ENCODE measurements at regions not wholly inside any gene's neighbourhood (a gene's known extent, or its start where the extent isn't known, plus 50 kb on each side); places are given as distances from the start of the nearest gene placed in this dataset.
"Not testable (repeated sequence)": the region's sequence is repeated elsewhere in the genome, so short reads cannot be mapped to it uniquely, and the experiment has no call there.

- Histone ChIP-seq H3K4me1 (ENCODE audit: insufficient read depth, poor library complexity, severe bottlenecking) (no peaks in the 10 kb centered on the region), H3K4me3 (ENCODE audit: severe bottlenecking) (no peak overlapping the region)
- DNase-seq (ENCODE audit: low spot score) = no peak
These were observed 76.1 kb upstream of the LYZL2 start for GRCh38 chr10:30705625-30706149.

DNA sequence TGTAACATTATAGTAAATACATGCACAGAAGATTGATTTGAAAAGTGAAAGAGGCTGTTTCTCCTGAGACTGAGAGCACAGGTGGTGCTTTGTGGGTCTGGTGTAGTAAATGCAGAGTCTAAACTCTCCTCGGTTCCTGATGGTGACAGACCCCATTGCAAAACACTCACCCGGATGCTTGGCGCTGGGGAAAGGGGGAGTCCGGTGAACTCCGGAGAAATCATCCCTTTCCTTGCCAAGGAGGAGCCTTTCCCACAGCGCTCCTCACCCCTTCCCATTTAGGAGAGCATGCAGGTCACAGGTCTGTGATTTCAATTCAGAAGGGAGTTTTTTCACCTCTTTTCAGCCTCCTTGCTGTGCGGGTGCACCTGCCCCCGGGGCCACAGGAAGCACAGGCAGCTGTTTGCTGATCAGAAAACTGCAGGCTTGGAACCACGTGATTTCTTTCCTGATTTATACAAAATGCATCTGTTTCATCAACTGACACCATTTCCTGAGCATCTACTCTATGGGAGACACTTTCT, 75.6 kb upstream of the LYZL2 start:
- Histone ChIP-seq H3K36me3 (ENCODE audit: low read depth) (no peaks in the 10 kb centered on the region), H3K4me3 (ENCODE audit: severe bottlenecking) (no peak overlapping the region), H3K4me1 (ENCODE audit: insufficient read depth, poor library complexity, severe bottlenecking) (no peaks in the 10 kb centered on the region), H3K27me3 (ENCODE audit: insufficient read depth, poor library complexity, severe bottlenecking) (no peaks in the 10 kb centered on the region), H3K27ac (ENCODE audit: poor library complexity, severe bottlenecking) (no peak overlapping the region), H3K9me3 (ENCODE audit: severe bottlenecking) (no peaks in the 10 kb centered on the region)
- ATAC-seq (ENCODE audit: low read depth) (no peak), DNase-seq (ENCODE audit: low spot score) (no peak)
- no peak for TF ChIP-seq CTCF (IDR thresholded peaks at IDR 0.05; ENCODE audit: poor library complexity, severe bottlenecking)

More at GRCh38 chr10:30705625-30706149, 76.1 kb upstream of the LYZL2 start:
- H3K9me3 ChIP-seq (ENCODE audit: severe bottlenecking) = no peaks in the 10 kb centered on the region
- H3K27me3 ChIP-seq (ENCODE audit: insufficient read depth, poor library complexity, severe bottlenecking) = no peaks in the 10 kb centered on the region
- no peak for TF ChIP-seq CTCF (IDR thresholded peaks at IDR 0.05; ENCODE audit: poor library complexity, severe bottlenecking)
- H3K27ac ChIP-seq (ENCODE audit: poor library complexity, severe bottlenecking) = no peak overlapping the region
- no peaks in the 10 kb centered on the region for H3K36me3 ChIP-seq (ENCODE audit: low read depth)
- ATAC-seq (ENCODE audit: low read depth) = no peak; the same call in 2 of the 3 replicates

GRCh38 chr10:30704601-30705100, 75.1 kb upstream of the LYZL2 start:
- not testable (repeated sequence) for ATAC-seq (ENCODE audit: low read depth); H3K4me3 ChIP-seq (ENCODE audit: severe bottlenecking); H3K4me1 ChIP-seq (ENCODE audit: insufficient read depth, poor library complexity, severe bottlenecking)

DNA sequence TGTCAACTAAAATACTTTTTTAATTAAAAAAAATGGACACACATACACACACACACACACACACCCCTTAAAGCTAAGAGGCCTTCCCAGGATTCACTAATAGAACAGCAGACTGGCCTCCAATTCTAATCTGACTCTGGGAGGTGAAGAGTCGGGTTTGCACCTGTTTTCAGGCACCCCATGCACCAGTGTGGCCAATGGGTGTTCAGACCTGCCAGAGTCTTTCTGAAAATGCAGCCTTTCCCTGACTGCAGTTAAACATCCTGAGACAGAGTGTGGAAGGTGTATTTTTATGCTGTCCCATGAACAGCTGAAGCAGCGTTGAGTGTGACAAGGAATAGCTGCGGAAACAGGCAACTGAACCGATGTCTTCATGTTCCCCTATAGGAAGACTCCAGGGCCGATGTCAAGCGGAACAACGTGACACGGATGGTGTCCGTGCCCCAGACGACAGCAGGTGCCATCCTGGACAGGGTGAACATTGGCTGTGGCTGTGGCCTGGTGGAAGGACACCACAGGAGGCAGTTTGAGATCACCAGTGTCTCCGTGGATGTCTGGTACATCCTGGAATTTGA, 74.6 kb upstream of the LYZL2 start:
- no peaks in the 10 kb centered on the region for H3K4me1 ChIP-seq (ENCODE audit: insufficient read depth, poor library complexity, severe bottlenecking)
- TF ChIP-seq CTCF (IDR thresholded peaks at IDR 0.05; ENCODE audit: poor library complexity, severe bottlenecking) = no peak
- DNase-seq (ENCODE audit: low spot score) (no peak), ATAC-seq (ENCODE audit: low read depth) (no peak)
- H3K27ac ChIP-seq (ENCODE audit: poor library complexity, severe bottlenecking) = no peak overlapping the region
- H3K36me3 ChIP-seq (ENCODE audit: low read depth) = no peaks in the 10 kb centered on the region
- no peaks in the 10 kb centered on the region for H3K27me3 ChIP-seq (ENCODE audit: insufficient read depth, poor library complexity, severe bottlenecking)
- no peak overlapping the region for H3K4me3 ChIP-seq (ENCODE audit: severe bottlenecking)
- no peaks in the 10 kb centered on the region for H3K9me3 ChIP-seq (ENCODE audit: severe bottlenecking)

More at GRCh38 chr10:30704601-30705100, 75.1 kb upstream of the LYZL2 start:
- not testable (repeated sequence) for H3K27me3 ChIP-seq (ENCODE audit: insufficient read depth, poor library complexity, severe bottlenecking); H3K36me3 ChIP-seq (ENCODE audit: low read depth); H3K27ac ChIP-seq (ENCODE audit: poor library complexity, severe bottlenecking); H3K9me3 ChIP-seq (ENCODE audit: severe bottlenecking); DNase-seq (ENCODE audit: low spot score)

DNA sequence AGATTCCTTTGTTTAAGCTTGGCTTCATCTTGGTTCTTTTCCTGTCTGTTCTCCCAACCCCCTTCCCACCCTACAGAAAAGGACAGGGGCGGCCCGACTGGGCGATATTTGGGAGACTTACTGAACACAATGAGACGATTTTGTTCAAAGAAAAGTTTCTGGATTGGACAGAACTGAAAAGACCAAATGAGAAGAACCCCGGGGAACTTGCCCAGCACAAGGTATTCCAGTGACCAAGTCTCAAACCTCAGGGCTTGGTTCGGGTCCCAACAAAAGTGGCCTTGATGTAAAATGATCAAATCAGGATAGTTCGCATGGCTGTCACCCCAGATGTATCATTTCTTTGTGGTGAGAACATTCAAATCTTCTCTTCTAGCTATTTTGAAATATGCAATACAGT, 73.9 kb upstream of the LYZL2 start:
- H3K27me3 ChIP-seq (ENCODE audit: insufficient read depth, poor library complexity, severe bottlenecking); H3K4me1 ChIP-seq (ENCODE audit: insufficient read depth, poor library complexity, severe bottlenecking); DNase-seq (ENCODE audit: low spot score); H3K27ac ChIP-seq (ENCODE audit: poor library complexity, severe bottlenecking); ATAC-seq (ENCODE audit: low read depth); H3K9me3 ChIP-seq (ENCODE audit: severe bottlenecking); H3K4me3 ChIP-seq (ENCODE audit: severe bottlenecking); H3K36me3 ChIP-seq (ENCODE audit: low read depth): not testable (repeated sequence)

- H3K27ac ChIP-seq (ENCODE audit: poor library complexity, severe bottlenecking) = no peak overlapping the region
- no peak for TF ChIP-seq CTCF (IDR thresholded peaks at IDR 0.05; ENCODE audit: poor library complexity, severe bottlenecking)
- no peak for DNase-seq (ENCODE audit: low spot score)
These were observed 73.3 kb upstream of the LYZL2 start for GRCh38 chr10:30702860-30703259.

More at GRCh38 chr10:30702860-30703259, 73.3 kb upstream of the LYZL2 start:
- Histone ChIP-seq H3K9me3 (ENCODE audit: severe bottlenecking) (no peaks in the 10 kb centered on the region), H3K36me3 (ENCODE audit: low read depth) (no peaks in the 10 kb centered on the region), H3K4me1 (ENCODE audit: insufficient read depth, poor library complexity, severe bottlenecking) (no peaks in the 10 kb centered on the region), H3K4me3 (ENCODE audit: severe bottlenecking) (no peak overlapping the region), H3K27me3 (ENCODE audit: insufficient read depth, poor library complexity, severe bottlenecking) (no peaks in the 10 kb centered on the region)
- no peak for ATAC-seq (ENCODE audit: low read depth)
